ENCODE measurements at regions not wholly inside any gene's neighbourhood (a gene's known extent, or its start where the extent isn't known, plus 50 kb on each side); places are given as distances from the start of the nearest gene placed in this dataset.

- DNase-seq: no peak
- intact Hi-C loops (cut with DNase I): no loop called here
These were observed 406.9 kb downstream of the LRFN5 start for GRCh38 chr14:42013559-42013958.

GRCh38 chr14:42013153-42013552 lies 406.5 kb downstream of the LRFN5 start:
- intact Hi-C loops (cut with DNase I): no loop called here
- no peak for DNase-seq

GRCh38 chr14:42011221-42011620 lies 404.5 kb downstream of the LRFN5 start:
- intact Hi-C loops (cut with DNase I): no loop called here
- no peak for DNase-seq

GRCh38 chr14:42004321-42004720 lies 397.6 kb downstream of the LRFN5 start:
- intact Hi-C loops (cut with DNase I): no loop called here
- DNase-seq: no peak

GRCh38 chr14:42002141-42002540 lies 395.5 kb downstream of the LRFN5 start:
- intact Hi-C loops (cut with DNase I): no loop called here
- no peak for DNase-seq

GRCh38 chr14:42001431-42001830 lies 394.8 kb downstream of the LRFN5 start:
- intact Hi-C loops (cut with DNase I): no loop called here

GRCh38 chr14:42000450-42000849 lies 393.8 kb downstream of the LRFN5 start:
- DNase-seq: no peak
- intact Hi-C loops (cut with DNase I): no loop called here

More at GRCh38 chr14:42001431-42001830, 394.8 kb downstream of the LRFN5 start:
- no peak for DNase-seq

GRCh38 chr14:41993687-41994086 lies 387.0 kb downstream of the LRFN5 start:
- intact Hi-C loops (cut with DNase I): no loop called here
- DNase-seq: no peak

- intact Hi-C loops (cut with DNase I): no loop called here
These were observed 380.0 kb downstream of the LRFN5 start for GRCh38 chr14:41986700-41987099.

GRCh38 chr14:41986083-41986645 lies 379.5 kb downstream of the LRFN5 start:
- DNase-seq: no peak
- intact Hi-C loops (cut with DNase I): no loop called here

More at GRCh38 chr14:41986700-41987099, 380.0 kb downstream of the LRFN5 start:
- no peak for DNase-seq

GRCh38 chr14:41973178-41973577 lies 366.5 kb downstream of the LRFN5 start:
- no peak for DNase-seq
- intact Hi-C loops (cut with DNase I): no loop called here

GRCh38 chr14:41972531-41972930 lies 365.9 kb downstream of the LRFN5 start:
- DNase-seq: no peak
- intact Hi-C loops (cut with DNase I): no loop called here

- intact Hi-C loops (cut with DNase I): no loop called here
- DNase-seq: no peak
These were observed 353.6 kb downstream of the LRFN5 start for GRCh38 chr14:41960281-41960680.

- no peak for DNase-seq
- intact Hi-C loops (cut with DNase I): no loop called here
These were observed 350.8 kb downstream of the LRFN5 start for GRCh38 chr14:41957459-41957858.

Data from head of caudate nucleus (tissue), 42 donors.